GM06990 (cell line): ENCODE measurements at regions not wholly inside any gene's neighbourhood (a gene's known extent, or its start where the extent isn't known, plus 50 kb on each side); places are given as distances from the start of the nearest gene placed in this dataset.

Source experiments
- DNase-seq: peaks from one replicate; pipeline ENCODE4 v3.0.0-alpha.2; 2011; ENCODE audit not compliant: insufficient read length; ENCODE audit errors: extremely low read depth
- H3K27me3 ChIP-seq: replicated peaks from 2 replicates; pipeline ENCODE4 v1.6.0; 2011; ENCODE audit warnings: low read length; ENCODE audit not compliant: control insufficient read depth, insufficient read depth
- H3K36me3 ChIP-seq: 2 replicates; pipeline ENCODE4 v1.5.1; 2011; ENCODE audit warnings: low read length; ENCODE audit not compliant: control insufficient read depth, insufficient read depth
- H3K4me3 ChIP-seq: replicated peaks from 2 replicates; pipeline ENCODE4 v1.5.1; 2011; ENCODE audit warnings: low read depth, mild to moderate bottlenecking, control low read depth, low read length
- TF ChIP-seq, protein P1 (sequence below): IDR thresholded peaks from 2 replicates; pipeline ENCODE4 v1.5.1; 2011; ENCODE audit warnings: low read length, control low read depth, mild to moderate bottlenecking, inconsistent platforms; ENCODE audit not compliant: insufficient read depth, poor library complexity, severe bottlenecking

DNA sequence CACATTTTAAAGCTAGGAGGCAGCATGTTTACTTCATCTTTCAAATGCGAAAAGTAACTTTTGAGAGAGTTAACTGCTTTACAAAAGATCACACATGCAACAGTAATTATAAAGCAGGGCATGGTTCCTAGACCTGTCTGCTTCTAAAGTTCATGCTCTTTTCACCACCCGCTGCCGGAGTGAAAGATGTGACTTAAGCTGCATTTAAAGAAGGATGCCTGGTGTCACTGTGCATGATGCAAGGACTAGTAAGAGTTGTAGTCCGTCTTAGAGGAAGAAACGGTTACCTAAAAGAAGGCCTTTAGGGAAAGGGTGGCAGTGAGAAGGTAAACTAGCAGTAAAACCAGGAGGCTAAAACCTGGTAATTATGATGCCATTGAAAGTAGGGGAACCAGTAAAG, 1689.1 kb downstream of the KCNT2 start:
- TF ChIP-seq, protein P1, sequence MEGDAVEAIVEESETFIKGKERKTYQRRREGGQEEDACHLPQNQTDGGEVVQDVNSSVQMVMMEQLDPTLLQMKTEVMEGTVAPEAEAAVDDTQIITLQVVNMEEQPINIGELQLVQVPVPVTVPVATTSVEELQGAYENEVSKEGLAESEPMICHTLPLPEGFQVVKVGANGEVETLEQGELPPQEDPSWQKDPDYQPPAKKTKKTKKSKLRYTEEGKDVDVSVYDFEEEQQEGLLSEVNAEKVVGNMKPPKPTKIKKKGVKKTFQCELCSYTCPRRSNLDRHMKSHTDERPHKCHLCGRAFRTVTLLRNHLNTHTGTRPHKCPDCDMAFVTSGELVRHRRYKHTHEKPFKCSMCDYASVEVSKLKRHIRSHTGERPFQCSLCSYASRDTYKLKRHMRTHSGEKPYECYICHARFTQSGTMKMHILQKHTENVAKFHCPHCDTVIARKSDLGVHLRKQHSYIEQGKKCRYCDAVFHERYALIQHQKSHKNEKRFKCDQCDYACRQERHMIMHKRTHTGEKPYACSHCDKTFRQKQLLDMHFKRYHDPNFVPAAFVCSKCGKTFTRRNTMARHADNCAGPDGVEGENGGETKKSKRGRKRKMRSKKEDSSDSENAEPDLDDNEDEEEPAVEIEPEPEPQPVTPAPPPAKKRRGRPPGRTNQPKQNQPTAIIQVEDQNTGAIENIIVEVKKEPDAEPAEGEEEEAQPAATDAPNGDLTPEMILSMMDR: no peak
- DNase-seq: no peak
- Histone ChIP-seq H3K27me3 (no peaks in the 10 kb centered on the region), H3K4me3 (no peak overlapping the region), H3K36me3 (no peaks in the 10 kb centered on the region)

DNA sequence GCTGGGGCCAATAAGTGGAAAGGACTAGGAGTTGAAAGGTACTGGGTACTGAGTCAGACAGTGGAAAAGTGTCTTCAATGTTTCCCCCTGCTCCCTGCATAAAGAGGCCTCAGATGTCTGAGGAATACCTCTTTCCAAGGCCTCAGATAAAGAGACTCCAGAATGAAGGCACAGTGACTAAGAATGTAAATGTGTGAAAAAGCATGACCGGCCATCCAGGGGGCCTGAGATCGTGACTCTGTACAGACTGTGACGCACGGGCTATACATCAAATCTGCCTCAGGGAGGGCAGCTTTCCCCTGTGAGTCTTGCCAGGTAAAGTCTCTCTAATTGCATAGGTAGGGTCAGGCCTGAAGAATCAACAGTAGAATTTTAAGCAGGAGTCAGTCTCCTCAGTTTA, 1690.5 kb downstream of the KCNT2 start:
- TF ChIP-seq, protein P1: no peak
- no peaks in the 10 kb centered on the region for H3K27me3 ChIP-seq
- no peak for DNase-seq
- no peak overlapping the region for H3K4me3 ChIP-seq
- no peaks in the 10 kb centered on the region for H3K36me3 ChIP-seq

DNA sequence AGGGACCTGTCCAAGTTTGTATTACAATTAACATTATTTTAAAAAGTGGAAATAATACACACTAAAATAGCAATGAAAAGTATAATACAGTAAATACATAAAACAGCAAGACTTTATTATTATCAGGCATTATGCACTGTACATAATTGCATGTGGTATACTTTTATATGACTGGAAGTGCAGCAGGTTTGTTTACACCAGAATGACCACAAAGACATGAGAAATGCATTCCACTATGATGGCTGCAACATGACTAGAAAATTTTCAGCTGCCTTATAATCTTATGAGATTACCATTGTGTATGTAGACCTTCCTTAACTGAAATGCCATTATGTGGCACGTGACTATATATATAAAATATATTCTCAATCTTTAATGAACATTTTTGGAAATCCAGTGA, 1699.6 kb downstream of the KCNT2 start:
- H3K27me3 ChIP-seq: no peaks in the 10 kb centered on the region
- no peak for DNase-seq
- H3K4me3 ChIP-seq: no peak overlapping the region
- no peaks in the 10 kb centered on the region for H3K36me3 ChIP-seq
- TF ChIP-seq, protein P1: no peak

- H3K27me3 ChIP-seq: no peaks in the 10 kb centered on the region
- TF ChIP-seq, protein P1: no peak
- no peak for DNase-seq
- no peaks in the 10 kb centered on the region for H3K36me3 ChIP-seq
- no peak overlapping the region for H3K4me3 ChIP-seq
Observed at GRCh38 chr1:194903524-194903923, 1704.7 kb downstream of the KCNT2 start.

DNA sequence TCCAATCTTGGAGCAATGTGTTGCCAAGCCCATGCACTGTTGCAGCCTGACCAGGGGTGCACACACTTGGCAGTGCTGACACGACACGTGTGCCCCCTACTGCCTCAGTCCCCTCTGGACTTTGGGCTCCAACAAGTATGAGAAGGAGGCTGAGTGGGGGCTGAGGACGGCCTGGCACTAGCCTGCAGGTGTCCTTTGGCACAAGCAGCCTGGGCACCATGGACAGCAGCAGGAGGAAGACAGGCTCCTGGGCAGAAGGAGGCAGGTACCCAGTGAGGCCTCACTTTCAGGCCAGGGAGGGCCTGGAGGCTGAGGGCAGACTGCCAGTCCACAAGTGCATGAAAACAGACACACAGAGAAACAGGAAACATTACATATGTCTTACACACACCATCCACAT, 1702.9 kb upstream of the B3GALT2 start:
- Histone ChIP-seq H3K36me3 (no peaks in the 10 kb centered on the region), H3K27me3 (no peaks in the 10 kb centered on the region), H3K4me3 (no peak overlapping the region)
- no peak for DNase-seq
- TF ChIP-seq, protein P1: no peak

GRCh38 chr1:194870860-194871259, 1684.4 kb upstream of the B3GALT2 start:
- TF ChIP-seq, protein P1: no peak
- no peaks in the 10 kb centered on the region for H3K27me3 ChIP-seq
- no peak overlapping the region for H3K4me3 ChIP-seq
- DNase-seq: no peak
- no peaks in the 10 kb centered on the region for H3K36me3 ChIP-seq
